Tibial artery (tissue), 4 donors: ENCODE measurements at regions not wholly inside any gene's neighbourhood (a gene's known extent, or its start where the extent isn't known, plus 50 kb on each side); places are given as distances from the start of the nearest gene placed in this dataset.

ENCODE experiments used
- DNase-seq, 2 donors: peaks; one replicate each; pipeline ENCODE4 v3.0.0-alpha.2; 2019
- H3K27ac ChIP-seq, 2 donors: fragments of 200-600 bp; sonication (generic) in 1 of 2; 1 replicate in 1 of 2; 2 replicates in 1 of 2; pipeline ENCODE4 v1.5.1; 2018 to 2019; ENCODE audit warnings: mild to moderate bottlenecking in 1 of 2
- H3K27me3 ChIP-seq, 2 donors: fragments of 200-600 bp; sonication (generic) in 1 of 2; one replicate each; pipeline versions ENCODE4 v1.5.1 to v1.6.0; 2016 to 2019
- H3K36me3 ChIP-seq, 3 donors: fragments of 200-600 bp; sonication (generic) in 2 of 3; one replicate each; pipeline ENCODE4 v1.5.1; 2016 to 2019; ENCODE audit warnings: mild to moderate bottlenecking in 2 of 3
- H3K4me1 ChIP-seq, 4 donors: fragments of 200-600 bp; sonication (generic) in 2 of 4; 1 replicate in 3 of 4; 2 replicates in 1 of 4; pipeline ENCODE4 v1.5.1; 2016 to 2019
- H3K4me3 ChIP-seq, 2 donors: fragments of 200-600 bp; sonication (generic) in 1 of 2; 1 replicate in 1 of 2; 2 replicates in 1 of 2; pipeline ENCODE4 v1.5.1; 2018 to 2019; ENCODE audit warnings: mild to moderate bottlenecking in 2 of 2
- H3K9me3 ChIP-seq, 3 donors: fragments of 200-600 bp; sonication (generic) in 1 of 3; one replicate each; pipeline ENCODE4 v1.5.1; 2016 to 2019
- intact Hi-C: fragments of 100-400 bp; cut with DNase I; formaldehyde crosslinking; loops from one replicate; pipeline ENCODE4 v1.15.0; 2023; ENCODE audit warnings: low total_unique reads
- TF ChIP-seq, protein P1 (sequence below), 2 experiments: fragments of 200-600 bp in 1 of 2; fragments of 450-650 bp in 1 of 2; IDR thresholded peaks; one replicate each; pipeline ENCODE4 v1.5.1; 2017 to 2019; ENCODE audit warnings: antibody characterized with exemption in 2 of 2, mild to moderate bottlenecking in 1 of 2, moderate library complexity in 1 of 2

DNA sequence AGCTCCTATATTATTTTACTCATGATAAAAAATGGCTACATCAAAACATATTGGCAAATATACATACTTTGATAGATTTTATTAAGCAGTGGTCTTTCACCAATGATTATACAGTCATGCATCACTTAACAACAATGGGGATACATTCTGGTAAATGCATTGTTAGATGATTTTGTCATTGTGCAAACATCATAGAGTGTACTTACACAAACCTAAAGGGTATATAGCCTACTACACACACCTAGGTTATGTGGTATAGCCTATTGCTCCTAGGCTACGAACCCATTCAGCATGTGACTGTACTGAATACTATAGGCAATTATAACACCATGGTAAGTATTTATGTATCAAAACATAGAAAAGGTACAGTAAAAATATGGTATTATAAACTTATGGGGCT lies 98.9 kb upstream of the IL6 start:
- H3K36me3 ChIP-seq, result no peaks in the 10 kb centered on the region
- peaks cover 0 to 26% (median 2%) of the 10 kb centered on the region in 4 donors for H3K4me1 ChIP-seq
- H3K9me3 ChIP-seq, result no peaks in the 10 kb centered on the region
- no peaks in the 10 kb centered on the region for H3K27me3 ChIP-seq
- TF ChIP-seq, protein P1, sequence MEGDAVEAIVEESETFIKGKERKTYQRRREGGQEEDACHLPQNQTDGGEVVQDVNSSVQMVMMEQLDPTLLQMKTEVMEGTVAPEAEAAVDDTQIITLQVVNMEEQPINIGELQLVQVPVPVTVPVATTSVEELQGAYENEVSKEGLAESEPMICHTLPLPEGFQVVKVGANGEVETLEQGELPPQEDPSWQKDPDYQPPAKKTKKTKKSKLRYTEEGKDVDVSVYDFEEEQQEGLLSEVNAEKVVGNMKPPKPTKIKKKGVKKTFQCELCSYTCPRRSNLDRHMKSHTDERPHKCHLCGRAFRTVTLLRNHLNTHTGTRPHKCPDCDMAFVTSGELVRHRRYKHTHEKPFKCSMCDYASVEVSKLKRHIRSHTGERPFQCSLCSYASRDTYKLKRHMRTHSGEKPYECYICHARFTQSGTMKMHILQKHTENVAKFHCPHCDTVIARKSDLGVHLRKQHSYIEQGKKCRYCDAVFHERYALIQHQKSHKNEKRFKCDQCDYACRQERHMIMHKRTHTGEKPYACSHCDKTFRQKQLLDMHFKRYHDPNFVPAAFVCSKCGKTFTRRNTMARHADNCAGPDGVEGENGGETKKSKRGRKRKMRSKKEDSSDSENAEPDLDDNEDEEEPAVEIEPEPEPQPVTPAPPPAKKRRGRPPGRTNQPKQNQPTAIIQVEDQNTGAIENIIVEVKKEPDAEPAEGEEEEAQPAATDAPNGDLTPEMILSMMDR (IDR thresholded peaks at IDR 0.05), result no peak
- H3K4me3 ChIP-seq, result no peak overlapping the region
- intact Hi-C loops, result no loop called here
- no peak overlapping the region for H3K27ac ChIP-seq
- no peak for DNase-seq

DNA sequence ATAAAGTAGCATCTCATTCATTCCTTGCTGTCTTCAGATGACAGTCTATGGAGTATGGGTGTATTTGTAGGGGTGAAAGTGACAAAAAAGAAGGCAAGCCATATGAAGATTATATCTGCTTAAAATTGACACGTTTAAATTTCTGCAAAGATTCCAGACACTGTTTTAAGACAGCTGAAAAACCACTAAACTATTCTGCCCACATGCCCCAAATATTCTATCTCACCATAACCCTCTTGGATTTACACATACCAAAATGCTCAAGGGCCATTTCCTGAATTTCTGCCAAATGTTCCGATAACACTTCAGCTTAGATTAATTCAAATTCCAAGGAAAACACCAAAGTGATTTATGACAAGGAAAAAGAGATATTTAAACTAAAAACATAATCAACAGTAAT lies 99.9 kb upstream of the IL6 start:
- H3K4me1 ChIP-seq, result peaks cover 0 to 16% (median 0%) of the 10 kb centered on the region in 4 donors
- no peak for DNase-seq
- no peak overlapping the region for H3K27ac ChIP-seq
- H3K9me3 ChIP-seq, result no peaks in the 10 kb centered on the region
- TF ChIP-seq, protein P1 (IDR thresholded peaks at IDR 0.05), result no peak
- H3K27me3 ChIP-seq, result no peaks in the 10 kb centered on the region
- intact Hi-C loops, result no loop called here
- no peaks in the 10 kb centered on the region for H3K36me3 ChIP-seq
- H3K4me3 ChIP-seq, result no peak overlapping the region

DNA sequence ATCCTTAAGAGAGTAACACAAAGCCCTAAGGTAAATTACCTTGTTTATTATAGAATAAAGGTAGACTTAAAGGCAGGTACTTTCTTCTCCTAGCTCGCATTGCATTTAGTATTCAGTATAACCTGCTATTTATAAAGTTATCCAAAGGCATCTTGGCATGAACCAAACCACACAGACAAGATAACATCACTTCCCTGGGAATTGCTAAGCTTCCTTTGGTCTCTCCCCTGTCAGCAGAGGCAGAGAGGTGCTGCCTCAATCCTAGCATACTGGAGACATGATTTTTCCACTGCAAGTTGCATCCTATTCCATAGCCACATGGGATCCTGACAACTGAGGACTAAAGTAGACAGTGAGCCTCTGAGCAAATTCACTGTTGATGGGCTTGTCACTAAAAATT lies 101.7 kb upstream of the IL6 start:
- Histone ChIP-seq H3K4me3 (no peak overlapping the region), H3K27me3 (no peaks in the 10 kb centered on the region), H3K9me3 (no peaks in the 10 kb centered on the region), H3K36me3 (no peaks in the 10 kb centered on the region), H3K4me1 (peaks cover 0 to 10% (median 0%) of the 10 kb centered on the region in 4 donors), H3K27ac (no peak overlapping the region)
- intact Hi-C loops, result no loop called here
- no peak for DNase-seq
- TF ChIP-seq, protein P1 (IDR thresholded peaks at IDR 0.05), result no peak

DNA sequence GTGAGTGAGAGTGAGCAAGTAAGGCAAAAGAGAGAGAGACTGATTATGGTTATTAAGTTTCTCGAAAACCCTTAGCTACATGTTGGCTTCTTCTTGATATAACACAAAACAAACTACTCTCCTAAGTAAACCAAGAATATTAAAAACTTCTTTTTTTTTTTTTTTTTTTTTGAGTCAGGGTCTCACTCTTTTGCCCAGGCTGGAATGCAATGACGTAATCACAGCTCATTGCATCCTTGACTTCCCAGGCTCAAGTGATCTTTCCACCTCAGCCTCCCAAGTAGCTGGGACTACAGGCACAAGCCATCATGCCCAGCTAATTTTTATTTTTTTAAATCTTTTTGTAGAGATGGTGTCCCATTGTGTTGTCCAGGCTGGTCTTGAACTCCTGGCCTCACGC lies 102.2 kb upstream of the IL6 start:
- H3K4me3 ChIP-seq, result no peak overlapping the region
- H3K27me3 ChIP-seq, result no peaks in the 10 kb centered on the region
- peaks cover 0 to 10% (median 0%) of the 10 kb centered on the region in 4 donors for H3K4me1 ChIP-seq
- no peak for DNase-seq
- H3K36me3 ChIP-seq, result no peaks in the 10 kb centered on the region
- no peak overlapping the region for H3K27ac ChIP-seq
- H3K9me3 ChIP-seq, result no peaks in the 10 kb centered on the region
- intact Hi-C loops, result no loop called here
- TF ChIP-seq, protein P1 (IDR thresholded peaks at IDR 0.05), result no peak

DNA sequence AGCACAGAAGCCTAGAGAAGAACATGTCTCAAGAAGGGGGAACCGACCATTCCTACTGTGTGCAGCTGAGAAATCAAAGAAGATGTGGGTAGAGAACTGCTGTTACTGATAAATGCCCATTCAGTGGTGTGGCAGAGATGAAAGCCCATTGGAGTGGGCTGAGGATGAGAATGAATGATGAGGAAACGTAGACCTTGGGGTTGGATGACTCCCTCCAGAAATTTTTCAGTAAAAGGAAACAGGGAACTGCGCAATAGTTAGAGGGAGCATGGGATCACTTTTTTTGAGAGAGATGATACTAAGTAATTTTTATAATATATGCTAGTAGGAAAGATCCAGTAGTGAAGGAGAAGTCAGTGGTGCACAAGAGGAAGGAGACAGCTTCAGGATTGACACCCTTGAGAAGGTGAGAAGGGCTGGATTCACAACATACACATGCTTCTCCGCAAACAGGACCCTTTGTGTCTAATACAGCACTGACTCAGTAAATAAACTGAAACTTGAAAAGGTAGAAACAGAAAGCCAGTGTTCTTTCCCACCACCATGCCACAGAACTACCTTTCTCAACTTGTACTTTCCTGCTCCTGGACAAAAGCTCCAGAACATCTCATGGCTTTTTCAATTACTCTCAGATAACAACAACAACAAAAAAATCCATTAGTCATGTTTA lies 104.7 kb upstream of the IL6 start:
- no peak overlapping the region for H3K4me3 ChIP-seq
- peaks cover 0 to 7% (median 0%) of the 10 kb centered on the region in 3 donors for H3K9me3 ChIP-seq
- H3K4me1 ChIP-seq, result peaks cover 0 to 7% (median 0%) of the 10 kb centered on the region in 4 donors
- TF ChIP-seq, protein P1 (IDR thresholded peaks at IDR 0.05), result no peak
- H3K27ac ChIP-seq, result no peak overlapping the region
- H3K27me3 ChIP-seq, result no peaks in the 10 kb centered on the region
- no peak for DNase-seq
- no peaks in the 10 kb centered on the region for H3K36me3 ChIP-seq
- intact Hi-C loops, result no loop called here
